ENCODE measurements at regions not wholly inside any gene's neighbourhood (a gene's known extent, or its start where the extent isn't known, plus 50 kb on each side); places are given as distances from the start of the nearest gene placed in this dataset.

GRCh38 chr9:75417471-75417870, 329.2 kb downstream of the OSTF1 start:
- no peak overlapping the region for H3K27ac ChIP-seq (ENCODE audit: insufficient read depth, low read length)
- dilution Hi-C loops (cut with HindIII; ENCODE audit: low sequenced_read_pairs, unreplicated experiment) (no loop called here), in situ Hi-C loops (cut with MboI; ENCODE audit: low sequenced_read_pairs) (no loop called here), intact Hi-C loops (cut with micrococcal nuclease) (no loop called here)
- no peak overlapping the region for H3K4me2 ChIP-seq (ENCODE audit: low read depth, low read length)
- DNase-seq = no peak
- 92% methylated on average over 2 of the region's 4 CpGs; no CpG with 5 or more reads in 1 of the 2 experiments for WGBS, 2 experiments (ENCODE audit: extremely low coverage in 2 of 2, insufficient read length in 1 of 2)
- ChIA-PET CTCF (no interaction called here), POLR2A (ENCODE audit: unreplicated experiment) (no interaction called here)
- ATAC-seq (ENCODE audit: low read depth) = no peak
- H3K23ac ChIP-seq (ENCODE audit: low read depth, low read length) = no peak overlapping the region
- H3K27me3 ChIP-seq (ENCODE audit: control insufficient read depth, insufficient read depth, low read length) = no peaks in the 10 kb centered on the region
- no peaks in the 10 kb centered on the region for H3K4me1 ChIP-seq (ENCODE audit: control insufficient read depth, insufficient read depth, low read length)
- no peaks in the 10 kb centered on the region for H4K20me1 ChIP-seq (ENCODE audit: insufficient read depth, low read length)
- no peak overlapping the region for H2AK5ac ChIP-seq (ENCODE audit: low read depth, low read length)
- H2BK5ac ChIP-seq (ENCODE audit: low read depth, low read length, poor library complexity, severe bottlenecking) = no peak overlapping the region
- no peak overlapping the region for H4K8ac ChIP-seq (ENCODE audit: low read depth in 2 of 2, low read length in 2 of 2)
- H3K4ac ChIP-seq (ENCODE audit: low read depth, low read length) = no peak overlapping the region
- H3K4me3 ChIP-seq (ENCODE audit: insufficient read depth, low read depth, low read length) = no peak overlapping the region
- no peak overlapping the region for H2BK15ac ChIP-seq (ENCODE audit: low read depth, low read length)
- TF ChIP-seq SMC3 (IDR thresholded peaks at IDR 0.05; ENCODE audit: low read depth, low read length) (no peak), ELK1 (IDR thresholded peaks at IDR 0.05; ENCODE audit: borderline replicate concordance, low read depth, low read length) (no peak), MXI1 (IDR thresholded peaks at IDR 0.05; ENCODE audit: borderline replicate concordance, low read depth, low read length) (no peak), RAD21 (IDR thresholded peaks at IDR 0.05; ENCODE audit: low read length) (no peak), MAFK (IDR thresholded peaks at IDR 0.05; ENCODE audit: low read depth, low read length) (no peak), POLR2A (IDR thresholded peaks at IDR 0.05; ENCODE audit: low read depth, low read length) (no peak), MAZ (IDR thresholded peaks at IDR 0.05; ENCODE audit: borderline replicate concordance, low read depth, low read length) (no peak), NFE2L2 (IDR thresholded peaks at IDR 0.05; ENCODE audit: low read depth, low read length) (no peak), BHLHE40 (IDR thresholded peaks at IDR 0.05; ENCODE audit: low read depth, low read length) (no peak), RFX5 (IDR thresholded peaks at IDR 0.05; ENCODE audit: low read depth, low read length) (no peak)
- no peaks in the 10 kb centered on the region for H3K9me1 ChIP-seq (ENCODE audit: insufficient read depth, low read length)
- H3K56ac ChIP-seq (ENCODE audit: extremely low read depth, insufficient read depth, low read length) = no peak overlapping the region
- H3K18ac ChIP-seq (ENCODE audit: low read depth, low read length) = no peak overlapping the region
- no peak overlapping the region for H4K91ac ChIP-seq (ENCODE audit: insufficient read depth, low read depth, low read length)
- H4K5ac ChIP-seq (ENCODE audit: low read depth, low read length) = no peak overlapping the region
- H2AK9ac ChIP-seq (replicated peaks; ENCODE audit: low read depth, low read length, poor library complexity) = no peak overlapping the region
- H3K14ac ChIP-seq (replicated peaks; ENCODE audit: low read depth, low read length) = no peak overlapping the region
- H2BK120ac ChIP-seq (ENCODE audit: low read depth, low read length) = no peak overlapping the region
- H3K79me1 ChIP-seq (ENCODE audit: low read depth in 1 of 2, low read length in 2 of 2) = no peaks in the 10 kb centered on the region
- no peaks in the 10 kb centered on the region for H3K36me3 ChIP-seq (ENCODE audit: control insufficient read depth, insufficient read depth, low read length)
- H3K9me3 ChIP-seq (ENCODE audit: control insufficient read depth, insufficient read depth, low read length) = peaks cover 3% of the 10 kb centered on the region; the same call in 1 of the 2 replicates
- H2AFZ ChIP-seq (replicated peaks; ENCODE audit: low read length, poor library complexity) = no peak overlapping the region
- H2BK20ac ChIP-seq (ENCODE audit: low read depth, low read length) = no peak overlapping the region
- H3K9ac ChIP-seq (ENCODE audit: low read depth, low read length) = no peak overlapping the region
- BruUV-seq (replicated peaks) = no TSS peak
